ENCODE measurements at regions not wholly inside any gene's neighbourhood (a gene's known extent, or its start where the extent isn't known, plus 50 kb on each side); places are given as distances from the start of the nearest gene placed in this dataset.
"Not testable (repeated sequence)": the region's sequence is repeated elsewhere in the genome, so short reads cannot be mapped to it uniquely, and the experiment has no call there.

DNA sequence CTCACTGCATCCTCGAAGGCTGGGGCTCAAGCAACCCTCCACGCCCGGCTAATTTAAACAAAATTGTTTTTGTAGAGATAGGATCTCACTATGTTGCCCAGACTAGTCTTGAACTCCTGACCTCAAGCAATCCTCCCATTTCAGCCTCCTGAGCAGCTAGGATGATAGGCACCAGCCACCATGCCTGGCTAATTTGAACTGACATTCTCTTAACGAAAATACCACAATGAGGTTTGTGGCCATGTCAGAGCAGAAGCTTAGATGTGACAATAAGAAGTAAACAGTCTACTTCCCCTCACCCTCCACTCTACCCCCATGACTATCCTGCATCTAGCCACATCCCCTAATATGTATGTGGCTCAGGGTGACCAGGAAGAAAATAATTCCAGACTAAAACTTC lies 74.8 kb upstream of the PLCB4 start:
- TF ChIP-seq, protein P1, sequence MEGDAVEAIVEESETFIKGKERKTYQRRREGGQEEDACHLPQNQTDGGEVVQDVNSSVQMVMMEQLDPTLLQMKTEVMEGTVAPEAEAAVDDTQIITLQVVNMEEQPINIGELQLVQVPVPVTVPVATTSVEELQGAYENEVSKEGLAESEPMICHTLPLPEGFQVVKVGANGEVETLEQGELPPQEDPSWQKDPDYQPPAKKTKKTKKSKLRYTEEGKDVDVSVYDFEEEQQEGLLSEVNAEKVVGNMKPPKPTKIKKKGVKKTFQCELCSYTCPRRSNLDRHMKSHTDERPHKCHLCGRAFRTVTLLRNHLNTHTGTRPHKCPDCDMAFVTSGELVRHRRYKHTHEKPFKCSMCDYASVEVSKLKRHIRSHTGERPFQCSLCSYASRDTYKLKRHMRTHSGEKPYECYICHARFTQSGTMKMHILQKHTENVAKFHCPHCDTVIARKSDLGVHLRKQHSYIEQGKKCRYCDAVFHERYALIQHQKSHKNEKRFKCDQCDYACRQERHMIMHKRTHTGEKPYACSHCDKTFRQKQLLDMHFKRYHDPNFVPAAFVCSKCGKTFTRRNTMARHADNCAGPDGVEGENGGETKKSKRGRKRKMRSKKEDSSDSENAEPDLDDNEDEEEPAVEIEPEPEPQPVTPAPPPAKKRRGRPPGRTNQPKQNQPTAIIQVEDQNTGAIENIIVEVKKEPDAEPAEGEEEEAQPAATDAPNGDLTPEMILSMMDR (IDR thresholded peaks at IDR 0.05; ENCODE audit: unreplicated experiment) = no peak
- Mint-ChIP-seq H3K27me3 (ENCODE audit: low read depth) (no peaks in the 10 kb centered on the region), H3K27ac (no peak overlapping the region), H3K9me3 (peaks cover 7% of the 10 kb centered on the region), H3K4me3 (no peak overlapping the region), H3K4me1 (no peaks in the 10 kb centered on the region), H3K36me3 (no peaks in the 10 kb centered on the region)
- DNase-seq (ENCODE audit: low spot score in 2 of 2, unreplicated experiment in 2 of 2) = no peak

DNA sequence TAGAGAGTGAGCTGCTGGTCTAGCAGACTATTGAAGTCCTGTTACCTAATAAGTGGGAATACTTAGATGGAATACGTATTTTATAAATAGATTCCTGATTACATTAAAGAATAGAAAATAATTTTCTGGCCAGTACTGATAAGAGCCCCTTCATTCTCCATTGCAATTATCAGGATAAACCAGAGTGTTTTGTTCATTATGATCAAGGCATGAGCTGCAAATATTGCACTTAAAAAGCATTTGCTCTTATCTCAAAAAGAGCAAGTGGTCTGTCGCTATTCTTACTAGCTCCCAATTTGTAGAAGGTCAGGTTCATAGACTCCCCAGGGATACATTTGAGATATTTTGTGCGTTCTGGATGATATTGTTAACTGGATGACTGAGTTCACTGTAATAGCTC lies 73.1 kb upstream of the PLCB4 start:
- TF ChIP-seq, protein P1 (IDR thresholded peaks at IDR 0.05; ENCODE audit: unreplicated experiment) = no peak
- H3K9me3 Mint-ChIP-seq = peaks cover 7% of the 10 kb centered on the region
- H3K4me1 Mint-ChIP-seq = no peaks in the 10 kb centered on the region
- H3K4me3 Mint-ChIP-seq = no peak overlapping the region
- H3K36me3 Mint-ChIP-seq = no peaks in the 10 kb centered on the region
- H3K27ac Mint-ChIP-seq = no peak overlapping the region
- H3K27me3 Mint-ChIP-seq (ENCODE audit: low read depth) = no peaks in the 10 kb centered on the region
- no peak for DNase-seq (ENCODE audit: low spot score in 2 of 2, unreplicated experiment in 2 of 2)

DNA sequence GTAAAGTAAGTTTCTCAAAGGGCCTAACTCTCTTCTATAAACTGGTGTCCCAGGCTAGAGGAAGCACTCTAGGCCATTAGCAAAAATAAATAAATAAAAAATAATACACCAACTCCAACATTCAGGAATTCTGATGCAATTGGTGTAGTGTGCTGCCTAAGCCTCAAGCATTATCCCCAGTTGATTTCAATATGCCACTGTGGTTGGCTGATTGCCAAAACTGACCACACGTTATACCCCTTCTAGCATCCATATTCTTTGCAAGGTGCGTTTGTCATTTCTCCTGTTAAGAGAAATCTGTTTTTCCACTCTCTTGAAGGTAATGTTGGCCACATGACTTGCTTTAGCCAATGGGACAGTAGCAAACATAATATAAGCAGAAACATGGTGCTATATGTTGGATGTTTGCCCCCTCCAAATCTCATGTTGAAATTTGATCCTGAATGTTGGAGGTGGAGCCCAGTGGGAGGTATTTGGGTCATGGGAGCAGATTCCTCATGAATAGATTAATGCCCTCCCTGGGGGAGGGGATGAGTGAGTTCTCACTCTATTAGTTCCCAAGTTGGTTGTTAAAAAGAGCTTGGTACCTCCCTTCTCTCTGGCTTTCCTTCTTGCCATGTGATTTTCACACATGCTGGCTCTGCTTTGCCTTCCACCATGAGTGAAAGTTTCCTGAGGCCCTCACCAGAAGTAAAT lies 71.9 kb upstream of the PLCB4 start:
- Mint-ChIP-seq H3K4me1 (no peaks in the 10 kb centered on the region), H3K4me3 (no peak overlapping the region), H3K27me3 (ENCODE audit: low read depth) (no peaks in the 10 kb centered on the region), H3K36me3 (no peaks in the 10 kb centered on the region), H3K9me3 (peaks cover 7% of the 10 kb centered on the region), H3K27ac (no peak overlapping the region)
- TF ChIP-seq, protein P1 (IDR thresholded peaks at IDR 0.05; ENCODE audit: unreplicated experiment) = no peak
- no peak for DNase-seq (ENCODE audit: low spot score in 2 of 2, unreplicated experiment in 2 of 2)

DNA sequence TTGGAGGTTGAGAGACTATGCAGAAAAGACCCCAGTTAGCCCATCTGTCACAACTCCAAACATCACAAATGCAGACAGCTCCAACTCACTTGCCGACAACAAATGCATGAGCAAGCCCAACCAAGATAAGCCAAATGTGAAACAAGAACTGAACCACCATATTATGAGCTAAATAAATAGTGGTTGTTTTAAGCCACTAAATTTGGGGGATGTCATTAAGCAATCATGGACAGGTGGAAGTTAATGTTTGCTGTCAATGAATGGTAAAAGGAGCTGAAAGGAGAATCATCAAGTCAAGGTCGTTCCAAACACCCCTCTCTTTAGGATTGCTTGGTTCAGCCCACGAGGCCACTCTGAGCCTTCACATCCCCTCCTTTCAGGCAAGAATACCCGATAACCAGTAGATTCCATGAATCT lies 71.2 kb upstream of the PLCB4 start:
- Mint-ChIP-seq H3K27ac (no peak overlapping the region), H3K9me3 (peaks cover 9% of the 10 kb centered on the region), H3K4me1 (no peaks in the 10 kb centered on the region), H3K27me3 (ENCODE audit: low read depth) (no peaks in the 10 kb centered on the region), H3K36me3 (no peaks in the 10 kb centered on the region), H3K4me3 (no peak overlapping the region)
- TF ChIP-seq, protein P1 (IDR thresholded peaks at IDR 0.05; ENCODE audit: unreplicated experiment) = no peak
- no peak for DNase-seq (ENCODE audit: low spot score in 2 of 2, unreplicated experiment in 2 of 2)

DNA sequence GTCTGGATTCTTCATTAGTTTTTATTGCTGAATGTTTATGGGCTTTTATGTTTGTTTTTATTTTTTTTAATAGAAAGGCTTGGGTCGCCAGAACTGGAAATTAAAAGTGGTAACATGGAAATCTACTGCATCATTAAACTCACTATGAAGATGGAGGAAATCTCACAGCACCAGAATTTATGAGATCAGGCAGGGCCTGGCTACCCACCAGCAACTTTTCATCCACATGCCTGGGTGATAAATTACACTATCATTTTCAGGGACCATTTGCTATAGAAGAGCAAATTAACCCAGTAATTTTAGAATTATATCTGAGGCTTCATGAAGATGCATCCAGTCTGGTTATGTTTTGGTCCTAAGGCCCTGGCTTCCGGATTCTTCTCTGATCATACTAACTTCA lies 57.8 kb upstream of the PLCB4 start:
- H3K36me3 Mint-ChIP-seq = no peaks in the 10 kb centered on the region
- H3K4me1 Mint-ChIP-seq = no peaks in the 10 kb centered on the region
- H3K4me3 Mint-ChIP-seq = no peak overlapping the region
- H3K27me3 Mint-ChIP-seq (ENCODE audit: low read depth) = no peaks in the 10 kb centered on the region
- peaks cover 4% of the 10 kb centered on the region for H3K9me3 Mint-ChIP-seq
- no peak for DNase-seq (ENCODE audit: low spot score in 2 of 2, unreplicated experiment in 2 of 2)
- H3K27ac Mint-ChIP-seq = no peak overlapping the region
- TF ChIP-seq, protein P1 (IDR thresholded peaks at IDR 0.05; ENCODE audit: unreplicated experiment) = no peak

DNA sequence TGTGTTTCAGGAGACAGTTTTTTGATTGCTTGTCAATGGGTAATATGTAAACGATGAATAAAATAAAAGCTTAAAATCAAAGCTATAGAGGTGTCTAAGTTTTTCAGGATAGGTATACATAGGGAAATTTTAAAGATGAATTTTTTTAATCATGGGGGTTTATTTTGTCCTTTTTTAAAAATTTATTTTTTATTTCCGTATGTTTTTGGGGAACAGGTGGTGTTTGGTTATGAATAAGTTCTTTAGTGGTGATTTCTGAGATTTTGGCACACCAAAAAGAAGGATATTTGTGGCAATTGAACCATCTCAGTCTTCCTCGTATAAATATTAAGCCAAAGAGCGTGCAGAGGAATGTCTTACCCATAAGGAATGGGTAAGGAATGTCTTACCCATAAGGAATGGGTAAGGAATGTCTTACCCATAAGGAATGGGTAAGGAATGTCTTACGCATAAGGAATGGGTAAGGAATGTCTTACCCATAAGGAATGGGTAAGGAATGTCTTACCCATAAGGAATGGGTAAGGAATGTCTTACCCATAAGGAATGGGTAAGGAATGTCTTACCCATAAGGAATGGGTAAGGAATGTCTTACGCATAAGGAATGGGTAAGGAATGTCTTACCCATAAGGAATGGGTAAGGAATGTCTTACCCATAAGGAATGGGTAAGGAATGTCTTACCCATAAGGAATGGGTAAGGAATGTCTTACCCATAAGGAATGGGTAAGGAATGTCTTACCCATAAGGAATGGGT lies 53.5 kb upstream of the PLCB4 start:
- not testable (repeated sequence) for H3K27me3 Mint-ChIP-seq (ENCODE audit: low read depth); H3K4me1 Mint-ChIP-seq; H3K4me3 Mint-ChIP-seq; DNase-seq (ENCODE audit: low spot score in 2 of 2, unreplicated experiment in 2 of 2); H3K27ac Mint-ChIP-seq; H3K9me3 Mint-ChIP-seq; H3K36me3 Mint-ChIP-seq
